Muscle of leg (tissue), 3 donors: ENCODE measurements at regions not wholly inside any gene's neighbourhood (a gene's known extent, or its start where the extent isn't known, plus 50 kb on each side); places are given as distances from the start of the nearest gene placed in this dataset.
"Not testable (repeated sequence)": the region's sequence is repeated elsewhere in the genome, so short reads cannot be mapped to it uniquely, and the experiment has no call there.

ENCODE experiments used
- DNase-seq: peaks from one replicate; pipeline ENCODE4 v3.0.0; 2013
- H3K27ac ChIP-seq: one replicate; pipeline ENCODE4 v1.5.1; 2013; ENCODE audit warnings: mild to moderate bottlenecking, low read length, control low read depth
- H3K27me3 ChIP-seq: one replicate; pipeline ENCODE4 v1.6.1; 2013; ENCODE audit warnings: low read length; ENCODE audit not compliant: control insufficient read depth, insufficient read depth
- H3K36me3 ChIP-seq: one replicate; pipeline ENCODE4 v1.6.1; 2013; ENCODE audit warnings: low read length; ENCODE audit not compliant: control insufficient read depth, insufficient read depth
- H3K4me1 ChIP-seq: one replicate; pipeline ENCODE4 v1.6.1; 2013; ENCODE audit warnings: low read length; ENCODE audit not compliant: control insufficient read depth, insufficient read depth
- H3K4me3 ChIP-seq: one replicate; pipeline ENCODE4 v1.5.1; 2013; ENCODE audit warnings: low read length, control low read depth
- H3K9me3 ChIP-seq: replicated peaks from 2 replicates; pipeline ENCODE4 v1.6.1; 2013; ENCODE audit warnings: low read depth, low read length; ENCODE audit not compliant: control insufficient read depth
- WGBS: methylation state at CpG from one replicate; pipeline ENCODE4 v1.1.5; 2013; ENCODE audit warnings: missing lambda C conversion rate; ENCODE audit not compliant: insufficient coverage; 5-methylcytosine and 5-hydroxymethylcytosine counted together

GRCh38 chr6:67129780-67130179 is 1422.8 kb upstream of the EYS start:
- Histone ChIP-seq H3K27ac (no peak overlapping the region), H3K4me1 (no peaks in the 10 kb centered on the region), H3K27me3 (no peaks in the 10 kb centered on the region), H3K9me3 (no peaks in the 10 kb centered on the region), H3K4me3 (no peak overlapping the region), H3K36me3 (no peaks in the 10 kb centered on the region)
- no CpG with 5 or more reads among the region's 4 CpGs for WGBS
- no peak for DNase-seq

- Histone ChIP-seq H3K27me3 (no peaks in the 10 kb centered on the region), H3K27ac (no peak overlapping the region), H3K9me3 (no peaks in the 10 kb centered on the region), H3K4me3 (no peak overlapping the region), H3K36me3 (no peaks in the 10 kb centered on the region), H3K4me1 (no peaks in the 10 kb centered on the region)
- no CpG with 5 or more reads among the region's 1 CpG for WGBS
- no peak for DNase-seq
Observed at GRCh38 chr6:67127041-67127440, 1420.0 kb upstream of the EYS start.

GRCh38 chr6:67121115-67121514 is 1414.1 kb upstream of the EYS start:
- Histone ChIP-seq H3K36me3 (no peaks in the 10 kb centered on the region), H3K4me3 (no peak overlapping the region), H3K9me3 (no peaks in the 10 kb centered on the region), H3K4me1 (no peaks in the 10 kb centered on the region), H3K27ac (no peak overlapping the region), H3K27me3 (no peaks in the 10 kb centered on the region)
- WGBS, result no CpG with 5 or more reads among the region's 3 CpGs
- no peak for DNase-seq

- Histone ChIP-seq H3K27me3 (no peaks in the 10 kb centered on the region), H3K9me3 (no peaks in the 10 kb centered on the region), H3K4me3 (no peak overlapping the region), H3K27ac (no peak overlapping the region), H3K36me3 (no peaks in the 10 kb centered on the region), H3K4me1 (no peaks in the 10 kb centered on the region)
- no peak for DNase-seq
- whole genome bisulfite sequencing, result no CpG with 5 or more reads among the region's 5 CpGs
Observed at GRCh38 chr6:67112120-67112519, 1405.1 kb upstream of the EYS start.

GRCh38 chr6:67102743-67103142 is 1395.7 kb upstream of the EYS start:
- Histone ChIP-seq H3K36me3 (no peaks in the 10 kb centered on the region), H3K27ac (no peak overlapping the region), H3K4me3 (no peak overlapping the region), H3K9me3 (no peaks in the 10 kb centered on the region), H3K27me3 (no peaks in the 10 kb centered on the region), H3K4me1 (no peaks in the 10 kb centered on the region)
- DNase-seq, result no peak
- no CpG with 5 or more reads among the region's 1 CpG for WGBS

- H3K27me3 ChIP-seq, H3K4me1 ChIP-seq, H3K9me3 ChIP-seq, H3K4me3 ChIP-seq, H3K27ac ChIP-seq, DNase-seq, H3K36me3 ChIP-seq: not testable (repeated sequence)
- 100% methylated on average over 6 of the region's 11 CpGs for WGBS
Observed at GRCh38 chr6:67095618-67096226, 1388.7 kb upstream of the EYS start.

GRCh38 chr6:67094431-67094946 is 1387.5 kb upstream of the EYS start:
- no peaks in the 10 kb centered on the region for H3K9me3 ChIP-seq
- no peaks in the 10 kb centered on the region for H3K36me3 ChIP-seq
- H3K27ac ChIP-seq, result no peak overlapping the region
- H3K4me1 ChIP-seq, result no peaks in the 10 kb centered on the region
- H3K4me3 ChIP-seq, result no peak overlapping the region
- 33% methylated on average over 1 of the region's 3 CpGs for WGBS
- no peaks in the 10 kb centered on the region for H3K27me3 ChIP-seq
- DNase-seq, result no peak

GRCh38 chr6:67073938-67074337 is 1366.9 kb upstream of the EYS start:
- DNase-seq, result no peak
- H3K9me3 ChIP-seq, result peaks cover 3% of the 10 kb centered on the region
- no CpG with 5 or more reads among the region's 3 CpGs for WGBS
- H3K27ac ChIP-seq, result no peak overlapping the region
- H3K36me3 ChIP-seq, result no peaks in the 10 kb centered on the region
- no peak overlapping the region for H3K4me3 ChIP-seq
- no peaks in the 10 kb centered on the region for H3K27me3 ChIP-seq
- H3K4me1 ChIP-seq, result no peaks in the 10 kb centered on the region

- no peak for DNase-seq
- H3K36me3 ChIP-seq, result no peaks in the 10 kb centered on the region
- H3K27ac ChIP-seq, result no peak overlapping the region
- H3K27me3 ChIP-seq, result no peaks in the 10 kb centered on the region
- no peaks in the 10 kb centered on the region for H3K4me1 ChIP-seq
- no CpG with 5 or more reads among the region's 2 CpGs for WGBS
- no peak overlapping the region for H3K4me3 ChIP-seq
- peaks cover 6% of the 10 kb centered on the region for H3K9me3 ChIP-seq
Observed at GRCh38 chr6:67068781-67069180, 1361.8 kb upstream of the EYS start.

GRCh38 chr6:67064323-67064722 is 1357.3 kb upstream of the EYS start:
- Histone ChIP-seq H3K4me3 (no peak overlapping the region), H3K4me1 (no peaks in the 10 kb centered on the region), H3K27me3 (no peaks in the 10 kb centered on the region), H3K36me3 (no peaks in the 10 kb centered on the region), H3K9me3 (peaks cover 9% of the 10 kb centered on the region), H3K27ac (no peak overlapping the region)
- no CpG with 5 or more reads among the region's 1 CpG for WGBS
- no peak for DNase-seq

GRCh38 chr6:67047996-67048395 is 1341.0 kb upstream of the EYS start:
- no peak overlapping the region for H3K27ac ChIP-seq
- no peak for DNase-seq
- no peaks in the 10 kb centered on the region for H3K27me3 ChIP-seq
- H3K4me1 ChIP-seq, result no peaks in the 10 kb centered on the region
- no peaks in the 10 kb centered on the region for H3K36me3 ChIP-seq
- no peaks in the 10 kb centered on the region for H3K9me3 ChIP-seq
- H3K4me3 ChIP-seq, result no peak overlapping the region
- no CpG with 5 or more reads among the region's 1 CpG for WGBS
